ENCODE measurements at regions not wholly inside any gene's neighbourhood (a gene's known extent, or its start where the extent isn't known, plus 50 kb on each side); places are given as distances from the start of the nearest gene placed in this dataset.

GRCh38 chr22:46027211-46028105, 50.5 kb upstream of the WNT7B start:
- TF ChIP-seq CTCF (optimal IDR thresholded peaks at IDR 0.05 in 1 of 3, IDR thresholded peaks at IDR 0.05 in 1 of 3, conservative IDR thresholded peaks at IDR 0.05 in 1 of 3; ENCODE audit: extremely low read depth in 1 of 3, insufficient read depth in 2 of 3, low read length in 3 of 3) (no peak), EZH2 (IDR thresholded peaks at IDR 0.05; ENCODE audit: low read length) (no peak)
